ENCODE measurements at regions not wholly inside any gene's neighbourhood (a gene's known extent, or its start where the extent isn't known, plus 50 kb on each side); places are given as distances from the start of the nearest gene placed in this dataset.
A peak's percentile ranks its signal among the peaks of the same experiment; 100 is the strongest.

GRCh38 chrX:40471965-40472648 is 108.7 kb upstream of the ATP6AP2 start:
- no peak for TF ChIP-seq POLR2A (IDR thresholded peaks at IDR 0.05)
- no peak for TF ChIP-seq CTCF (IDR thresholded peaks at IDR 0.05)
- intact Hi-C loops (cut with DNase I; ENCODE audit: low total_unique reads), result no loop called here
- peak; percentile 37 for DNase-seq
- Histone ChIP-seq H3K27me3 (no peaks in the 10 kb centered on the region), H3K9me3 (no peaks in the 10 kb centered on the region), H3K4me3 (no peak overlapping the region), H3K4me1 (no peaks in the 10 kb centered on the region), H3K36me3 (ENCODE audit: low read depth, missing control alignments) (no peaks in the 10 kb centered on the region), H3K27ac (no peak overlapping the region)
- 14 to 20% methylated on average over 5 to 11 of the region's 16 CpGs for WGBS, 2 donors

GRCh38 chrX:40470830-40471429 is 109.8 kb upstream of the ATP6AP2 start:
- no peak overlapping the region for H3K27ac ChIP-seq
- WGBS, 2 donors, result 47 to 75% methylated on average over 6 to 11 of the region's 11 CpGs

GRCh38 chrX:40469316-40469715 is 111.5 kb upstream of the ATP6AP2 start:
- H3K4me3 ChIP-seq, result no peak overlapping the region
- no peak for DNase-seq
- intact Hi-C loops (cut with DNase I; ENCODE audit: low total_unique reads), result no loop called here
- WGBS, 2 donors, result 69 to 88% methylated on average over 4 of the region's 4 CpGs
- no peaks in the 10 kb centered on the region for H3K4me1 ChIP-seq
- H3K9me3 ChIP-seq, result no peaks in the 10 kb centered on the region
- H3K36me3 ChIP-seq (ENCODE audit: low read depth, missing control alignments), result no peaks in the 10 kb centered on the region
- no peak overlapping the region for H3K27ac ChIP-seq
- TF ChIP-seq CTCF (IDR thresholded peaks at IDR 0.05) (no peak), POLR2A (IDR thresholded peaks at IDR 0.05) (no peak)
- no peaks in the 10 kb centered on the region for H3K27me3 ChIP-seq

More at GRCh38 chrX:40470830-40471429, 109.8 kb upstream of the ATP6AP2 start:
- no peaks in the 10 kb centered on the region for H3K9me3 ChIP-seq
- H3K4me3 ChIP-seq, result no peak overlapping the region
- no peaks in the 10 kb centered on the region for H3K4me1 ChIP-seq
- H3K36me3 ChIP-seq (ENCODE audit: low read depth, missing control alignments), result no peaks in the 10 kb centered on the region
- no peaks in the 10 kb centered on the region for H3K27me3 ChIP-seq
- TF ChIP-seq POLR2A (IDR thresholded peaks at IDR 0.05), result no peak
- TF ChIP-seq CTCF (IDR thresholded peaks at IDR 0.05), result no peak
- intact Hi-C loops (cut with DNase I; ENCODE audit: low total_unique reads), result no loop called here
- peak; percentile 21 for DNase-seq

GRCh38 chrX:40468033-40468846 is 112.5 kb upstream of the ATP6AP2 start:
- intact Hi-C loops (cut with DNase I; ENCODE audit: low total_unique reads), result no loop called here
- 39 to 67% methylated on average over 4 to 5 of the region's 5 CpGs for WGBS, 2 donors

More at GRCh38 chrX:40468033-40468846, 112.5 kb upstream of the ATP6AP2 start:
- H3K27me3 ChIP-seq, result no peaks in the 10 kb centered on the region
- H3K36me3 ChIP-seq (ENCODE audit: low read depth, missing control alignments), result no peaks in the 10 kb centered on the region
- H3K9me3 ChIP-seq, result no peaks in the 10 kb centered on the region
- peak; percentile 73 for DNase-seq
- peak in 1 of 3 experiments; percentile 23 for TF ChIP-seq CTCF (IDR thresholded peaks at IDR 0.05)
- TF ChIP-seq POLR2A (IDR thresholded peaks at IDR 0.05), result no peak
- H3K27ac ChIP-seq, result no peak overlapping the region
- no peak overlapping the region for H3K4me3 ChIP-seq
- no peaks in the 10 kb centered on the region for H3K4me1 ChIP-seq

Data from testis (tissue), 2 donors.